ENCODE measurements at regions not wholly inside any gene's neighbourhood (a gene's known extent, or its start where the extent isn't known, plus 50 kb on each side); places are given as distances from the start of the nearest gene placed in this dataset.

- TF ChIP-seq CTCF (IDR thresholded peaks at IDR 0.05) (no peak), ZFX (IDR thresholded peaks at IDR 0.05; ENCODE audit: borderline replicate concordance) (no peak)
Measured at GRCh38 chr9:88934876-88935535, 56.3 kb upstream of the S1PR3 start.

Data from 22Rv1 (cell line).